ENCODE measurements at regions not wholly inside any gene's neighbourhood (a gene's known extent, or its start where the extent isn't known, plus 50 kb on each side); places are given as distances from the start of the nearest gene placed in this dataset.
"Not testable (repeated sequence)": the region's sequence is repeated elsewhere in the genome, so short reads cannot be mapped to it uniquely, and the experiment has no call there.

DNA sequence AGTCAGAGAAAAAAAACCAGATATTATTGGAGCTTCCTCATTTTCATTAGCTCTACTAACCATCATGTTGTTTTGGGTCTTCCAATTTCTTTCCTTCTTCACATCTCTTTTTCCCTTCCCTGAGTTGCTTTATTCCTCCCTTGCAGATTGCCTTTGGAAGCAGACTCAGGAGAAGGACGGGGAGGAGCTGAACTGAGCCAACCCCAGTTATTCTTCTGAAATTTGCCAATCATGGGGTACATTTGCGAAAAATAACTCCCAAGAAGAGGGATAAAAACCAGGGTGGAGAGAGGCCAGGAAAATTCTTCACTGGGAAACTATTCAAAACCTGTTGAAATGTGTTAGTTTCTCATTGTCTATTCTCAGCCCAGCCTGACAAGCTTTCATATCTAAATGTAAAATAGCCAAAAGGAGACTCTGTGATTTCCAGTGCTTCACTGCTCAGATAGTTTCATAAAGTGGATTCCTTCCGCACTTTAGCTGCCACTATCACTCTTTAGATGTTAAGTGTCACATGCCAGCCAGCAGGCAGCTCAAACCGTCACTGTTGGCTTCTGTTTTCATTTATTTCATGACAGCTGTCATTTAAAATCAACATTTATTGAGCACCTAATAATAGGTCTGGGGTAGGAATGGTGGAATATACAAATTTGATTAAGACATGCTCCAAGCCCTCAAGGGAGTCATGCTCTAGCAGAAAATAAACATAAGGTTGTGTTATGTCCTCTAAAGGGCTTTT, 204.5 kb downstream of the SREK1 start:
- no peak for DNase-seq (ENCODE audit: low read depth in 2 of 2)

DNA sequence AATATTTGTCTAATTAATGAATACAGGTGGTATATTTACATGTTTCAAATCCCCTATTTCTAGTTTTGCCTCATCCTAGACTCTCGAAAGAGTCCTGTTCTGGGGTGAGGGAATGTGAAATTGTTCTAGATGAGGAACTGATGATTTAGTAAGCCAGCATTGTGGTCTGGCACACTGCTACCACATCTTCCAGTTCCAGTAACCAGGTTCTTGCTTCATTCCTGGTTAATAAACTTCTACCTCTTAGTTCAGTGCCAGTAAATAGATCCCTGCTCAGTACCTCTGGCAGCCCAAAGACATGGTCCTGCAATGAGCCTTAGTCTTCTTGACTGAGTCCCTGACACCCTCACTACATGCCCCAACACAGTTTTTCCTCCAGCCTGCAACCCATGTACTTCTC, 207.7 kb downstream of the SREK1 start:
- no peak for DNase-seq (ENCODE audit: low read depth in 2 of 2)

DNA sequence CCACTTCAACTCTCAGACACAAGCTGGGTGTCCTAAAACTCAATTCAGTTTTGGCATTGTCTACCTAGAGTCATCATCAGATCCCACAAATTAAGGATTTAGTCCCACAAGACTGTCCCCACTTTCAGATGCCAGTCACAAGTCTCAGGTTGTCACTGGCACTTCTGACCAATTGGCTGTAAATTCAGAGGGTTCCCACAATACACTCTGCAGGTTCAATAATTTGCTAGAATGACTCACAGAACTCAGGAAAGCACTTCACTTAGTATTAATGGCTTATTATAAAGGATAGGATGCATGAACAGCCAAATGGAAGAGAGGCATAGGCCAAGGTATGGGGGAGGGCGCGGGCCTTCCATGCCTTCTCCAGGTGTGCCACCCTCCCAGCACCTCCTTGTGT, 209.1 kb downstream of the SREK1 start:
- no peak for DNase-seq (ENCODE audit: low read depth in 2 of 2)

DNA sequence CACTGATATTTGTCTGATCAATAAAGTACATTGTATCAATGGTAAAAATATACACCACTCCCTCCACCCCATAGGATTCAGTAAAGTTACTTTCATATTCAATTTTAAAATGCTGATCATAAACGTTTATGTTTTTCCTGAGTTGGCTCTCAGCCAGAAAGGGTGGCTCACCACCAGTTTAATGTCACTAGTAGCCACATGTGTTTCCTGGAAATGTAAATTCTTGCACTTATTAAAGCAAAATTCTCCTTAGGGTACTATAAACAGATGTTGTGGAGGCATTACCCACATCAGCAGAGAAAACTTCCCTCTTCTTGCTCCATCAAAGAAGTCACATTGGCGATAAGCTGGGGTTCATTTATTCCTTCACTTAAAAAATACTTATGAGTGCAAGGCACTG, 210.3 kb downstream of the SREK1 start:
- DNase-seq (ENCODE audit: low read depth in 2 of 2) = no peak

DNA sequence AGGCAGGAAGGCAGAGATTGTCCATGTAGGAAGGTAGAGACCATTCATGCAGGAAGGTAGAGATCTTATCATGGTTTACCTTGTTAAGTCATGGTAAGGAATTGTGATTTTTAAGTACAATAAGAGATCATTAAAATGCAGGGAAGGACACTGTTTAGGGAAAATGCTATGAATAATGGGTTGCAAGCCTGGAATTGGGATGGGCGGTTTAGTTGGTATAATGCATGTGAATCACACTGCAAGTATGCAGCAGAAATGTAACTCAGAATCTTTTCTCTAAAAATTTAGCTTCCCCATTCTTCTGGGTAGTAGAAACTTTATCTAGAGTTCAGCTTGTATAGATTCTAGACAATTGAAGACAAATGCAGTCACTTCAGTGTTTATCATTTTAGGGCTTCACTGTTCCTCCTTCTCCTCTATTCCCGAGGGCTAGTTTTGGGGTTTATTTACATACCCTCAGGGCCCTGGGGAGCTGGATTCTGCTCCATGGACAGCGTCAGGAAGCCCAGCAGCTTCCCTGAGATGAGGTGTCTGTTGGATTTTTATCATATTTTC, 212.0 kb downstream of the SREK1 start:
- DNase-seq (ENCODE audit: low read depth in 2 of 2) = no peak

DNA sequence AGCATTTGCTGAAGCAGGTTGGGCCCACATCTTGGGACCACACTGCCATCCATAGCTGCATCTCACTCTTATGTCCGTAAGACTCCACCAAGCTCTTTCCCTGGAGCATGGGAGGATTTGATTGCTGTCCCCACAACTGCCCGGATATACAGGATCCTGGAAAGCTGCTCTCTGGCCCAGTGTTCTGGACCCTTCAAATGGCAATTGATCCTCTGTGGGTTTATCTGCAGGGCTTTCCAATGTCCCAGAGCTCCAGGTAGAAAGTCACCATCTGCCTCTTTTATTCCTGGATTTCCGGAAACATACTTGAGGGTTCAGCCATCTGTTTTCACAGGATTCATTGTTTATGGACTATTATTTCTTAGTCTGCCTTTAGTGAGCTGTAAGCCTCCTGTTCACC, 214.6 kb downstream of the SREK1 start:
- no peak for DNase-seq (ENCODE audit: low read depth in 2 of 2)

DNA sequence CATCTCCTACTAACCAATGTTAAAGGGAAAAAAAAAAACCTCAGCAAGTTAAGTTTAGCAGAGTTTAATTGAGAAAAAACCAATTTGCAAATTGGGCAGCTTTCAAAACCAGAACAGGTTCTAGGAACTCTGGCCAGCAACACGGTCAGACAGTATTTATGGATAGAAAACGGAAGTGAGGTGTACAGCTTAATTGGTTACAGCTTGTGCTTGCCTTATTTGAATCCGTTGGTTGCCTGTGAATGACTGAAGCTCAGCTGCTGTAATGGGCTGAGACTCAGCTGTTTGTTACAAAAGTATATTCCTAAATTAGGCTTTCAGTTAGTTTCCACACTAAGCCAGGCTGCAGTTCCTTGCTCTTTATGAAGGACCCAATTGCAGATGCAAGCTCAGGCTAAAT, 217.0 kb downstream of the SREK1 start:
- no peak for DNase-seq (ENCODE audit: low read depth in 2 of 2)

DNA sequence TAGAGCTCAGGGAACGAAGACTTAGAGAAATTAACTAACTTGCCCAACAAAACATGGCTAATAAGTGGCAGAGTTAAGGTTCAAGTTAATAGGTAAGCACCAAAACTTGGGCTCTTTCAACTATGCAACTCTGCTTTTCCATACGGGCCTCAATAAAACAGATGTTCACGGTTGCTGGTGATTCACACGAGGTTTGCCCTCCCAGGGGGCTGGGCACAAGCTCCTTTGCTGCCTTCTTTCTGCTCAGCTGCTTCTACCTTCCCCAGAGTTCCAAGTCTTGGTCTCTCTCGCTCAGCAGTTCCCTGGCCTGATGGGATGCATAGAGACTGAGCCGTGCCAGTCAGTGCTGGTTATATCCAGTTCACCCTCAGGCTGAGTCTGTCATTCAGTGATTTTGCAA, 217.9 kb downstream of the SREK1 start:
- DNase-seq (ENCODE audit: low read depth in 2 of 2) = no peak

DNA sequence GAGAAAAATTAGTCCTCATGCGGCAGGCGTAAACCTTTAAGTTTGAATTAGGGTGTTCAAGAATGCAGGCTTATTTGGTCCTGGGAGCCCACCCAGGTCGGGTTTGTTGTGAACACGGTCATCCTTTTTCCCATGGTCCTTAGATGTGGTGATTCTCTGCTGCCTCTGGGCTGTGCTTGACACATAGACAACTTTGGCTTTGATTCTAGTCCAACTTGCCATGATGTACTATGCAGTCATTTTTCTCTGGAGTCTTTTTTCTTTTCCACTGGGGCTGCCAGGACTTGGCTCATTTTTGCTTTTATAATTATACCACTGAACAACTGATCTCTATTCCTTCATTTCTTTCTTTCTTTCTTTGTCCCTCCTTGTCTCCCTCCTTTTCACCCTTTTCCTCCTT, 218.6 kb downstream of the SREK1 start:
- DNase-seq (ENCODE audit: low read depth in 2 of 2) = no peak

DNA sequence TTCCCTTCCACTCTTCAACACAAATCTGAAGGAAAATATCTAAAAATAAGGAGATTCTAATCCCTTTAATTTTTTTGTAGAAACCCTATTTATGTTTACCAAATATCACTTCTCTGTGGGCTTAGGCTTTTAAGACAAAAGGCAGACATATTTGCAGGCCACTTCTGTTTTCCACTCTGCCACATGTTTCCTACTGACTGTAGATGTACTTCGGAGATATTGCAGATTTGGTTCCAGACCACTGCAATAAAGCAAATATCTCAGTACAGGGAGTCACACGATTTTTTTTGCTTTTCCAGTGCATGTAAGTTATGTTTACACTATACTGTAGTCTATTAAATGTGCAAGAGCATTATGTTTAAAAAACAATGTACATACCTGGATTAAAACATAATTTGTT, 219.0 kb downstream of the SREK1 start:
- DNase-seq (ENCODE audit: low read depth in 2 of 2) = no peak

DNA sequence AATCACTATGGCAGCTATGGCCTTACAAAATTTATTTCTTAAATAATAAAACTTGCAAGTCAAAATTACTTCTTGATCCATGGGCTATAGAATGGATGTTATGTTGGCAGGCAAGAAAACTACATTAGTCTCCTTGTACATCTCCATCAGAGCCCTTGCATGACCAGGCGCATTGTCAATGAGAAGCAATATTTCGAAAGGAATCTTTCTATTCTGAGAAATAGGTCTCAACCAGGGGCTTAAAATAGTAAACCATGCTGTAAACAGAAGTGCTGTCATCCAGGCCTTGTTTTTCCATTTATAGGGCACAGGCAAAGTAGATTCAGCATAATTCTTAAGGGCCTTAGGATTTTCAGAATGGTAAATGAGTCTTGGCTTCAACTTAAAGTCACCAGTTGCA, 220.1 kb downstream of the SREK1 start:
- no peak for DNase-seq (ENCODE audit: low read depth in 2 of 2)

DNA sequence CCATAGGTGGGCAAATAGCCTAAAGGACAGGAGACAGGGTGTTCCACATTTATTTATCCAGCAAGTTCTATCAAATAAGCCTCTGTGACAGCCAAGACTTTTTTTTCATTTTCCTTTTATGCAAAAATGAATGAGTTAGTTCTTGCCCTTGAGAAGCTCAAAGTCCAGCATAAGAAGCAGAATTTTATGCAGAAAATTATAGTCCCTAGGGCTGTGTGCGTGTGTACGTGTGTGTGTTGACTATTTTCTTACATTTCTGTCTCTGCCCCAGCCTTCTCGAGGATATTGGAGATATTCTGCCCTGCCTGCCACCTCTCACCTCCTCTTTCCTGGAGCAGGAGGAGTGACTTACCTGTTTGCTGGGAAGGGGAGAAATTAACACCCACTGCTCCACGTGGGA, 221.9 kb downstream of the SREK1 start:
- no peak for DNase-seq (ENCODE audit: low read depth in 2 of 2)

DNA sequence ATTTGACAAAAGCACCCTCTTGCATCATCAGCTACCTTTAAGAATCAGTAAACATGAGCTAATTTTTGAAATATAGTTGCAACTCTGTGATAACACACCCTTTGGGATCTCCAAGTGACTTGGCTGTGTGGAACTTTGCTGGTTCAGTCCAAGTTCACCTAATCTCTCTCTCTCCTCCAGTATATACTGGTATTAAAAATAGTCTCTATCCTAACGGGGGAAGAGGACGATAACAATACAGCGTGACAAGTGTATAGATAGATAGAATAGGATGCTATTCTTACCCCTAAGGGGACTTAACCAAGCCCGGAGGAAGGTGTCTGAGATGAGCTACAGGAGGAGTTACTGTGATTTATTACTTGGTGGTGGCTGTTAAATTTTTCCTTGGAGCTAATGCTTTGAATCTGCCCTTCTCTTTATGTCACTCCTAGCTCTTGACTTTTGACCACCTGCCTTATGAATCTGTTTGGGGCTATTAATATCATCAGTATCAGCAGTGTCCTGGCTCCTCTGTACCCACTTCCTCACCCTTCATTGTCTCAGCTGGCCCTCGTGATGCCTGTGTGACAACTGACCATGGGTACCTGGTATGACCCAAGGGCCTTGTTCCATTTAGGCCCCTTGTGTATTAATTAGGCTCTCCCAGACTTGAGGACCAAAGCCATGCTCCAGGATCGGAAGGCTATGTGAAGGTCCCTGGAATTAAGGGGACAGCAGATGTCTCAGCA, 223.9 kb downstream of the SREK1 start:
- no peak for DNase-seq (ENCODE audit: low read depth in 2 of 2)

DNA sequence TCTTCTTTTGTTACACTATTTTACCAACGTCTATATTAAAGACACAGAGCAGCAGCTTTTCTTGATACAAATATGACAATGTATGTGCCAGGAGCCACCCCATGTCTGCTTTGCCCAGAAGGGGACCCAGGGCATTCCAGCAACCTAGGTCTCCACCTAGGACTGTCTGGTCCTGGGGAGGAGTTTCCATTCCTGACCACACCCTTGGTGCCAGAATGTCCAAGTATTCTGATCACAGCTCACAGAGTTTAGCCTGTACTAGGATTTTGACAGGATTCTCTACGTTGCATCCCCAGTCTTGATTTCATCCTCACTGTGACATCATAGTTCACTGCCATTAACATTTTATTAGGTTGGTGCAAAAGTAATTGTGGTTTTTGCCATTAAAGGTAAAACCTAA, 224.7 kb downstream of the SREK1 start:
- DNase-seq (ENCODE audit: low read depth in 2 of 2) = no peak

DNA sequence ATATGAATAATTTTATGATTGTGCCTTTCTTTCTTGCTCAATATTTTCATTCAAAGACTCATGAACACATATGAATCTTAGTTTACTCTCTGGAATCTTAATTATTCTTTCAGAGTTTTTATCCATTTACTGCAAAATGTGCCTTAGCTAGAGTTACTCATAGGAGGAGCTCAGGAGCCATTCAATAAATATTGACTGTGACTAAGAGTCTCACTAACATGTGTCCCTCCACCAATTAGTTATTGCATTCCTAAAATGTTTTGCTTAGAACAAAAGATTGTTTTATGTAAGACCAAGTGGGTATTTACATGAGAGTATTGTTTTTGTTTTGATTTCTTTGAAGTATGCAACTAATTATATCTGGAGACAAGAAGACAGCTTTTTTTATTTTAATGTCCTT, 218.4 kb upstream of the MAST4 start:
- DNase-seq (ENCODE audit: low read depth in 2 of 2) = no peak

DNA sequence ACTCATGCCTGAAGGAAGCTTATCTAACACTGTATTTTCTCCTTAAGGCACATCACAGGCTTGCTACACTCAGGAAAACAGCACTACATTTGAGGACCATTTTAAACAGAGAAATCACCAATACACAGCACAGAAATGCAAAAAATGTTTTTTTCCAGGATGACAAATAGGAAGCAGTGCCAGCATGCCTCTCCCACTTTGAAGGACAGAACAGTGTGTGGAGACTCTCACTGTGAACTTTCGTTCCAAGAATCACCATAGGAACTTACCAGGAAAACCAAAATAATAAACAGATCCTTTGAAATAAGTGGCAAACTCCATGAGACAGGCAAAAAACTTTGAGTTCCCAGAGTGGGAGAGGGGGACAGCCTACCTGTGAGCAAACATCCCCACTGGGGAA, 217.8 kb upstream of the MAST4 start:
- DNase-seq (ENCODE audit: low read depth in 2 of 2) = no peak

DNA sequence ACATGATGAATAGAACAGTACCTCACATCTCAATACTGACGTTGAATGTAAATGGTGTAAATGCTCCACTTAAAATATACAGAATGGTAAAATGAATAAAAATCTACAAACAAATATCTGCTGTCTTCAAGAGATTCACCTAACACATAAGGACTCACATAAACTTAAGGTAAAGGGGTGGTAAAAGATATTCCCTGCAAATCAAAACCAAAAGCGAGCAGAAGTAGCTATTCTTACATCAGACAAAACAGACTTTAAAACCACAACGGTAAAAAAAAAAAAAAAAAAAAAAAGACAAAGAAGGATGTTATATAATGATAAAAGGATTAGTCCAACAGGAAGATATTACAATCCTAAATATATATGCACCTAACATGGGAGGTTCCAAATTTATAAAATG, 214.0 kb upstream of the MAST4 start:
- no peak for DNase-seq (ENCODE audit: low read depth in 2 of 2)

DNA sequence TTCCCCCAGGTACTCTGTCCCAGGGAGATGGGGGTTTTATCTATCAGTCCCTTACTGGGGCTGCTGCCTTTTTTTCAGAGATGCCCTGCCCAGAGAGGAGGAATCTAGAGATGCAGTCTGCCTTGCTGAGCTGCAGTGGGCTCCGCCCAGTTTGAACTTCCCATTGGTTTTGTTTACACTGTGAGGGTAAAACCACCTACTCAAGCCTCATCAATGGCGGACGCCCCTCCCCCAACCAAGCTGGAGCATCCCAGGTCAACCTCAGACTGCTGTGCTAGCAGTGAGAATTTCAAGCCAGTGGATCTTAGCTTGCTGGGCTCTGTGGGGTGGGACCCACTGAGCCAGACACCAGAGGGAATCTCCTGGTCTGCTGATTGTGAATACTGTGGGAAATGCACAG, 191.0 kb upstream of the MAST4 start:
- not testable (repeated sequence) for DNase-seq (ENCODE audit: low read depth in 2 of 2)

DNA sequence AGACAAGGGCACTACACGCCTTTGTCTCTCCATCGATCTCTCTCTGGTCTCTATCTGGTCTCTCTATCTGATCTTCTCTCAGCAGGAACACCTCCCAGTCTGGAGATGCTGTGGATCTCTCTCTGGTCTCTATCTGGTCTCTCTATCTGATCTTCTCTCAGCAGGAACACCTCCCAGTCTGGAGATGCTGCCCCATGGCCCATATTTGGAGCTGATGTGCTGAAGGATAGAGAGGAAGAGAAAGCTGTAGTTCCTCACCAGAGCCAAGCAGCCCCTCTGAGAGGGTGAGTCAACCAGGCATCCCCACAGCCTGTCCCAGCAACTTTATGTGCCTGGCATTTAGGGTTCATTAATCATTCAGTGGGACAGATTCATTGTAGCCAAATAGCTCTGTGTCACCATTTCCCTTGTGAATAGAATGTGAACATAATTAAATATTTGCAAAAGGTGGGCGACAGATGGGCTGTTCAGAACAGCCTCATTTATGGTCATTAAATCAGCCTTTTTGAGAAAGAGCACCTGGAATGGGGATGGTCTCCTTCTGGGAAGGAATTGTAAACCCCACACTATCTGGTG, 189.3 kb upstream of the MAST4 start:
- no peak for DNase-seq (ENCODE audit: low read depth in 2 of 2)

DNA sequence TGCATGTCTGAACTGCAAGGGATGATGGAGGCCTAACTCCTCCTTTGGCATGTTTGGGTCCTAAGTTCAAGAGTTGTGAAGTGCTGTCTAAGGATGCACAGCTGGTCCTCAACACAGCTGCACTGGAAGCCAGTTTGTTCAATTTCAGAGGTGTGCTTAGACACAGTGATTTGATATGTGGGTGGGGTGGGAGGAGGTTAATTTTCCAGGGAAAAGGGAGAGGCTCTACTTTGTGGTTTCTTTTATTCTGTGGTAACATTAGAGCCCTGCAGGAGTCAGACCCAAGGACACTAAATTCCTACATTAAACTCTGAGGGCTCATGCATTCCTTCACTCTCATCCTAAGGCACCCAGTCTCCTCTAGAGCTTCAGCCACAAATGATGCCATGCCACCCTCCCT, 188.4 kb upstream of the MAST4 start:
- DNase-seq (ENCODE audit: low read depth in 2 of 2) = no peak

DNA sequence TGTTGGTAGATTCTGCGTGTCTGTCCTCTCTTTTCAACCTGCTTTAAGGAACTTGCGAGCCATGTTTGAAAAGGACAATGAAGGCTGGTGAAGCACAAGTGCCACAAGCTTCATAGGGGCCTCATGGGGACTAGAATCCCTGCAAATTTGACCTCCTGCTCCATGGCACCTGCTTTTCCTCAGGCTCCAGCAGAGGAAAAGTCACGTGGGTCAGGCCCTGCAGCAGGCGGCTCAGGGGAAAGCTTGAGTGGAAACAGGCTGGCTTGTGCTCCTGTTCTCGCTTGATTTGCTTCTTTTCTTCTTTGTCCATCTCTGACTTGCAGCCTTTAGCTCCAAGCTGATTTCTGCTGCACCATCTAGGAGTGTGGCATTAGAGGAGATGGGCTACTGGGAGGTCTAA, 187.6 kb upstream of the MAST4 start:
- no peak for DNase-seq (ENCODE audit: low read depth in 2 of 2)

DNA sequence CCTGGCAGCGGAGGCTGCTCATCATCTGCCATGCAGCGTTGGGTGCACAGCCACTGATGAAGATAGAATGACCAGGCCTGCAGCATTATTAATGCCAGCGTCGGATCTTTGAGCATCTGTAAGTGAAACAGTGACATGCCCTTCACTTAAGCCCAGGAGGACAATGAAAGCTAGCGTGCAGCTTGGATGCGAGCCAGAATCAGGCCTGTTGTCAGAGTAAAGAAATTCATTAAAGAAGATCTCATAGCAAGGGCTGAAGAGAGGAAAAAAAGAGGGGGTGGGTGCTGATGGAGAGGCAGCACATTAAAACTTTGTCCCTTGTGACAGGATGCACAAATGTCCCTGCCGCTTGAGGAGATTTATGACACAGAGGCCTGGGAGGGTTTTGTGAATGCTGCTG, 186.1 kb upstream of the MAST4 start:
- no peak for DNase-seq (ENCODE audit: low read depth in 2 of 2)

DNA sequence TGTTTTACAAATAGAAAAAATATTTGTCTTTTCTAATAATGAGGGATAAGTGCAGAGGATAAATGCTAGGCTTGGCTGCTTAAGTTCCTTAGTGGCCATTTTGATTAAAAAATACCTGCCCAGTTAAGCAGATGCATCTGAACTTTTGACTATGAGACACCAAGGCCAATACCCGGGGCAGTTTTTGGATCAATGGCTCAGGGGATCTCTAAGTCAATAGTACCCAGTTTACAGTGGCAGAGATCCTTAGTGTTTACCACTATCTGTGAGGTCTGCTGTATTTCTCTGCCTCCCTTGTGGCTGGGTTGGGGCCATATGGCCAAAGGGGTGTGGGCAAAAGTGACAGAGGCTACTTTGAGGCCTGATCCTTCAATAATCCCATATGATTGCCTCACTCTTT, 184.5 kb upstream of the MAST4 start:
- DNase-seq (ENCODE audit: low read depth in 2 of 2) = no peak
